Occipital lobe (tissue), 1 donor: ENCODE measurements at regions not wholly inside any gene's neighbourhood (a gene's known extent, or its start where the extent isn't known, plus 50 kb on each side); places are given as distances from the start of the nearest gene placed in this dataset.
"Not testable (repeated sequence)": the region's sequence is repeated elsewhere in the genome, so short reads cannot be mapped to it uniquely, and the experiment has no call there.

ENCODE experiments used
- DNase-seq: peaks from one replicate; lab custom pipeline; 2025; lab: John Stamatoyannopoulos, UW

DNA sequence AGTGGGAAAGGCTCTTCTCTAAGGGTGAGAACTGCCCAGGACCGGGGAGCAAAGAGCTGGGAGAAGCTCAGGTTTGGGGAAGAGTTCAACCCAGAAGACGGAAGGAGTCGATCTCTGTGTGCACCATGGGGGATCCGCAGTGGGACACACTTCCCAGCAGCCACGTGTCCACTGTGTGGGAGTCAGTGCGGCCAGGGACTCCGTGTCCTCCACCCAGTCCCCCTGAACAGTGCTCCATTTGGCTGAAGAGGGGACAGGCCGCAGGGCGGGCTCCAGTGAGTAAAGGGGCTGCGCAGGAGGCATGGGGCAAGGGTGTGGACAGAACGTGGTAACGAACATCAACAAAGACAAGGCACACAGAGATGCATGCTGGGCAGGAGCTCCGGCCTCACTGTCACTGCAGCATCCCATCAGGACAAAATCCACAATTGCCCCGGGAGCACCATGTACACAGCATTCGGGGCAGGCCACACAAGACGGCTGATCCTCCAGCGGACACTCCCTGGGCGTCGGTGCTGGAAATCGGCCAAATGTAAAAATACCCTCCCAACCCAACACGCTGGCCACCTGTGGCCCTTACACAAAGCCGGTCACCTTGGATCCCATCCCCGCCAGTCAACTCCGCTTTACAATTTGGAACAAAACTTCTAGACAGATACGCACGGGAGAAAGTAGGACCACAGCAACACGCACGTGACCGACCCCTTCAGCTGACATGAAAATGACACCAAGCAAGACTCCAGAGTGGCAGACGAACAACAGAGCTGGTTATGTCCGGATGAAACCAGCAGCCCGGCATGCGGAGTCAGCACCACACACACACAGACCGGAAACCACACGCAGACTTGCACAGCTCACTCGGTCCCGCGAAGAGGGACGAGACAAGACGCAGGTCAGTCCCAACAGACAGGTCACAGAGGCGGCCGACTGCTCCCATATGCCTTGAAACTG, 366.8 kb downstream of the SHANK2 start:
- no peak for DNase-seq

DNA sequence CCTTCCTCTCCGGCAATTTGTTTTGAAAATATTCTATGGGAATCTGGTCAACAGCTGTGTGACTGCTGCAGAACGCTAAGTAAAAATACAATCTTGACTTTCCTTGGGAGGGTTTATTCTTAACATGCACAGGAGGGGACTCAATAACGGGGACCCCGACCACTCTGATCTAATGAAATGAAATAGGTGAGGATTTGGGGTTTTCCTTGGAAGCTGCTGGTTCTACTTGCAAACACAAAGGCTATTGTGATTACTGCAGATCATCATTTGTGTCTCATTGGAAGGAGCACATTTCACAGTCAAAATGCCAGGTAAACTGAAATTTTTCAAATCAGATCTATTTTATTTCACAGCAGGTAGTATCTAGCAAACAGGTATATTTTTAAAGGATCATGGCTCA, 366.1 kb downstream of the SHANK2 start:
- DNase-seq = no peak

DNA sequence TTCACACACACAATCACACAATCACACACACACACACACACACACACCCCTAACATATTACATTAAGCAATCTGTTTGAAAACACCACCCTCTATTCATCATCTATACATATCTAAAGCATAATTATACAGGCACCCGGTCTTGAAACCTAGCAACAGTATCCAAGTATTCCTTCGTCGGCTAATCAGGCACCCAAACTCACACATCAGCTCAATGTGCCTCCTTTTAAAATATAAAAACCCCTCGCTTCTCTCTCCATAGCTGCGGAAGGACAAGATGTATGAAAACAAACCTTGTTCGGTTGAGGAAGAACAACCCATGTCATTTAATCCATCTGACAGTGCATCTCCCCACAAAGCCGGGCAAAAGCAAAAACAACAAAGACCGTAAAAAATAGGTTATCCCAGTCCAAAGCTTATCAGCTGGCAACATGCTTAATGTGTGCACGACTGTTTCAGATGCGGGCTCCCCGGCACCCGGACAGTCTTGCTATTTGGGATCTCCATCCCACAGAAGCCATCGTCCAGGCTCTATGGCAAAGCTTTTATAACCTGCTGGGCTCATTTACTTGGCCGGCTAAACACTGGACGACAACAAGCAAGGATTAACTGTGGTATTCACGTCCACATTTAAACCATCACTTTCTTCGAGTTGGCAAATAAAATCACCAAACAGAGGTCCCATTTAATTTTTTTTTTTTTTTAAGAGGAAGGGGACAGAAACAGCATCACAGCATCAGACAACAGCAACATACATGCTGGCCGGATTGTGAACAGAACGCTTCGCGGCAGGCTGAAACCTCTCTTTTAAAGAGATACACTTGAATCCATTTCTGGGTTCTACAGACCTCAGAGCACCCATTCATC, 365.5 kb downstream of the SHANK2 start:
- no peak for DNase-seq

DNA sequence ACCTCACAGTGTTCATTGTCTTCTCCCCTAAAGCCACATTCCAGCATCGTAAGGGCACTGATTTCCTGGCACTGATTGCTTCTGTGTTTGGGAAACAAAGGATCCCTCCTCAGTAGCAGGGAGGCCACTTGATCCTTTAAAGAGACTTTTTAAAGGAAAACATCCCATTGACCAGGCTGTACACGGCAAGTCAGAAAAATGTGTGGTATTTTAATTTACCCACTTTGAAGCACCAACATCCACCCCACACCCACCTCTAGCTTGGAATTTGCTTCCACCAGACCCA, 364.9 kb downstream of the SHANK2 start:
- no peak for DNase-seq

DNA sequence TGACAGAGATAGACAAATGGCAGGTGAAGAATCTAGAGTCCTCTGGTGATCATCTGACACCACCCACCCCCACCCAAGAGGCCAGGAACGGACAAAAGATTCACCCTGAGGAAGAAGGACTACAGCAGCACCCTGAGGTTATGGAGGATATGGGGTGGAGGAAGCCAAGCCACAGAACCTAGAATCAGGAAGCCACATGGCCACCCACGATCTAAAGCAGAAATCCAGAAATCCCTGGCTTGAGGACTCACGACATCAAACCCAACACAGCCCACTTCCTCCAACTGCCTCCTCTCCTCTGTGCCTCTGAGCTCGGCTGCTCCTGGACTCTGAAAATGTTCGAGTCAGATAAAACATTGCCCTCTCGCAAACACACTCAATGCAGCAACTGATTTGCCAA, 364.3 kb downstream of the SHANK2 start:
- DNase-seq = no peak

DNA sequence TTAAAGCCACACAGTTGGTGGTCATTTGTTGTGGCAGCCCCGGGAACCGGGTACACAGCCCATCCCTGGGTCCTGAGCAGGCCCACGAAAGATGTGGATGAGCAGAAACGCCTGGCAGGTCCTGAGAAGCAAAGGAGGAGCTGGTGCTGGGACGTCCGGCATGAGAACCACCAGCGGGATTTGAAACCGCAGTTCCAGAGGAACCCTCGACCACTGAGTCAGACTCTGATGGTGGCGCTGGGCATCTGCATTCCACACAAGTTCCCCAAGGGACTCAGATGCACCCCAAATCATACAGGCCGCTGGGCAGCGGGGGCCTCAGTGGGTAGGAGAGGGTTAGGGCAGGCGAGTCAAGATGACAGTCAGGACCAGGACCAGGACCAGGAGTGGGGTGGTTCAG, 363.0 kb downstream of the SHANK2 start:
- no peak for DNase-seq

DNA sequence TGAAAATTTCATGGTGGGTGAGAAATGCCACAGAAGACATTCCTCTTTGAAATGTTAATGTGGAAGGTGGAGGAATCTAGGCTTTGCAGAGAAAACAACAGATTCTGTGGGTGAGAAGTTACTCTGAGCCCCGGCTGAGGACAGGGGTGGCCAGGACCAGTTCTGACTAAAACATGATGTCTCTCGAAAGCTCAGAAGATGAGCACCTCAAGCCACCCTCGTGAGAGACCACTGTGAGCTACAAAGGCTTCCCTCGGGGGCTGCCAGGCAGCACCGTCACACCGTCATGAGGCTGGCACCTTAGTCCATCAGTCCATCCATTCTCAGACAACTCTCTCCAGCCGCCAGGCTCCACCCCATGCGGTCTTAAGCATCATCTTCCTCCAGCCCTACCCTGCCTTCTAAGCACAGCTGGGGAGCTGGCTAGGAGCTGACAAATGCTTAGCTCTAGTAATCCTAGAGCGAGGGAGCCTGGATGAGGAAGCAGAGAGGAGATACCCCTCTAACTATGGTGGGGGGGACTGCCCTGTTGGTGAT, 360.5 kb downstream of the SHANK2 start:
- no peak for DNase-seq

DNA sequence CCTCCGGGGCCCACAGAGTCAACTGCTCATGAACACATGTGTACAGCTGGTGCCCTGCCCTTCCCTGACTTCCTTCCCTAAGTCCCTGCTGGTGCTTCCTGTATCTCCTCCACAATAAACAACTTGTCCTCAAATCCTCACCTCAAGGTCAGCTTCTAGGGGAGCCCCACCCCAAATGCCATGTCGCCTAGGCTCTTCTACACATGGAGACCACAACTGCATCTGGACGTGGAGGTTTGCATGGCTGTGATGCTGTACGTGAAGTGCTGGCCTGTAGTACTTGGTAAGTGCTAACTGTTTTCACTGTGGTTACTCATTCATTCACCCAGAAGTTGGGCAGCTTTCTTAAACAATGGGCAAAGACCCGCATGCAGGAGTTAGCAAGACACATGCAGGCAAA, 359.5 kb downstream of the SHANK2 start:
- DNase-seq = no peak

DNA sequence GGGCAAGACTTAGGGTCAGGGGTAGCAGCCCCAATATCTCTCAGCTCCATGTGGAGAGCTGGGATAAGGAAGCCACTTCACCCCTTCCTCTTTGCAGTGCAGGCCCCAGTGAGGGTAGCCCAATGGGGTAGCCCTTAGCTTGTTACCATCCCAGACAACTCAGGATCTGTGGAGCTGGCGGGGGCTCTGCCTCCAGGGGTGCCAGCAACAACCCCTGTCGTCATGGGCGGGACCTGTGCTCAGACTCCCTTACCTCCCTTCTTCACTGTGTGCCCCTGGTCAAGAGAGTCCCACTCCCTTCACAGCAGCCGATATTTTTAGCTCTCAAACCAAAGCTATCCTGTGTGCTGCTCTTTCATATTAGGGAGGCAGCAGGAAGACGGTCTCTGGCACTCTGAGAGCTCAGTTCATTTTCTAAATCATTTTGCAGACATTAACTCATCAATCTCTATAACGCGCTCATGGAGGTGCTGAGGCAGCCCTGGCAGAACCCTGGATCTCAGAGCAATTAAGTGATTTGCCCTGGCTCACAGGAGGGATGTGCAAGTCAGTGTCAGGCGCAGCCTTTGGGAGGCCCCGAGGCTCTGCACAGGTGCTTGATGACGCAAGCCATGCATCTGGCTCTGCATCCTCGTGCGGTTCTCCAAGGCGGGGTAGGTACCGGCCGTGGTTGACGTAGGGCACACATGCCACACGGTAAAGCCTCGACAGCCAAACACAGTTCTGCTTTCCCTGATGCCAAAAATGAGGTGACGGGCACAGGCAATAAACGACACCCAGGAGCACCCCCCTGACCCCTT, 357.6 kb downstream of the SHANK2 start:
- no peak for DNase-seq

DNA sequence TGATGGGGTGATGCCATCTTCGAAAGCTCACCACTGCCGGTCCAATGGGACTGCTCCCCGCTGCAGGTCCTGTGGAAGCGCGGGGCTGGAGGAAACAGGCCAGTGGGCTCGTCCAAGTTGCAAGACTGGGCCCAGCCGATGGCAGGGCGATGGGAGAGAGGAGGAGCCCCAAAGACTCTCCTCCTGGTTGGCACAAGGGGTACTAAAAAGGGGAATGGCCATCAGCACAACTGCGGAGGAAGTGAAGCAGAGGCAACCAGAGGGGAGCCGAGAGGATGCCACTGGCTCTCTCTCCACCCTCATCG, 357.1 kb downstream of the SHANK2 start:
- no peak for DNase-seq

DNA sequence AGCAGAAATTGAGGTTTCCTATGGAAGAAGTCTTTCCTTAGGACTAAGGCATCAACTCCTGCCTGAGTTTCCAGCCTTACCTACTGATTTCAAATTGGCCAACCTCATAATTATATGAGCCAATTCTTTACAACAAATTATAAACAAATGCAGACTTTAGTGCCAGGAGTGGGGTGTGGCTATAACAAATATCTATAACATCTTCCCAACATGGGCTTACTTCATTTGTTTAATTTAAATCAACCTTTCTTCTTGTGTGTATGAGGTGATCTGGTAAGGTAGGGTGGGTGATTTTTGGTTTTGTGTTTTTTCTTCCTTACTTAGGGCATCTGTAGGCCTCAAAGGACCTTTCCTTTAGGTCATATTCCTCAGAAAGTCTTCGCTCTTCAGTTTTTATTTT, 354.9 kb downstream of the SHANK2 start:
- DNase-seq = no peak

DNA sequence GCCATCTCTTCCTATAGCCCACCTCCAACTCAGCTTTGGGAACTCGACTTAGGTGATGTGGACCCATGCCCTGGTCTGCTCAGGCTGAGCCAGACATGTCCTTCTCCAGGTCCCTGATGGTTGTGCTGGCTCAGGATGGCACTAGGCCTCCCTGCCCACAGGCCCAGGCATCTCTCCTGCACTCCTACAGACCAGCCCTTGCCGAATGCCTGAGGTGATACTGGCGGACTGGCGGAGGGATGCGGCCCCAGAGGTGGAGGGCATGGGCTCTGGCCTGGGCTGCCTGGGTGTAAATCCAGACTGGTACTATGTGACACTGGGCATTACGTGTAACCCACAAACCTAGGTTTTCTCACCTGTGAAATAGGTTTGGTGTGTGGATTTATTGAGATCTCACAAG, 352.8 kb downstream of the SHANK2 start:
- no peak for DNase-seq

DNA sequence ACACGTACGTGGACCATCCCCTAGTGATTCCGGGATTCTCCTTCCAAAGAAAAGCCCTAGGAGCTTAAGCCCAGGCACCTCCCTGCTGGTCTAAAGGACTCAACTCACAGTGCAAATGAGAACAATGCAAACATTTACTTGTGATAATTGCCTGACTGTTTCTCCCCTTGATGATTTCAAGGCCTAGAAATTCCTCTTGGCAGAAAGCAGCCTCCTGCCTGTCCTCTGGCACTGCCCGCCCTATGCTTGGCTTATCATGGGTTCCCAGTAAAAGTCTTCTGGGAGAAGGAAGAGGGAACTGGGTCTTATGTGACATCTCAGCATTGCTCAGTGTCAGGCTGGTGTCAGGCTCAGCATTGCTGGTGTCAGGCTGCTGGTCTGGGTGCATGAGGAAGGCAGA, 351.8 kb downstream of the SHANK2 start:
- DNase-seq = no peak

DNA sequence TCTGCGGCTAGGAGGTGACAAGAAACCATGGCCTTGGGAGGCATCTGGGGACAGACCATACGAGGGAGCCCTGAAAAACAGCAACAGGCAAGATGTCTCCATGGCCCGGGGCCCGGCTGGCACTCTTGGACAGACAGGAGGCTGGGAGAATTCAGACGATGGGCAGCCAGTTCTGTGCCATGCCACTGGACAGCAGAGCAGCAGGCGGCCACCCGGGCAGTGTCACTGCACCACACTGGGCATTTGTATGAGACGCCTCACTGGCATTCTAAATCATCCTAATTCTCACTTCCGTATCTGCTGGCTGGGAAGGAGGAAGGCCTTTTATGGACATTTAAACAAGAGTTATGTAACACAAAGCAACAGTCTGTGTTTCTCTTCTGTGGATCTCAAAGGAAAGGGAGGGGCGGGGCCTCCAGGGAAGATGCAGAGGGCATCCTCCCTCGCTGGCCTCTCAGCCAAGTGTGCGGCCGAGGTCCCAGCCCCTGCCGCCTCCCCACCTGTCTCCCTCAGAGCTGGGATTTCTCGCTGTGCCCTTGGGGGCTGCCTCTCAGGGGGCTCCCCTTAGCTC, 350.3 kb downstream of the SHANK2 start:
- no peak for DNase-seq

DNA sequence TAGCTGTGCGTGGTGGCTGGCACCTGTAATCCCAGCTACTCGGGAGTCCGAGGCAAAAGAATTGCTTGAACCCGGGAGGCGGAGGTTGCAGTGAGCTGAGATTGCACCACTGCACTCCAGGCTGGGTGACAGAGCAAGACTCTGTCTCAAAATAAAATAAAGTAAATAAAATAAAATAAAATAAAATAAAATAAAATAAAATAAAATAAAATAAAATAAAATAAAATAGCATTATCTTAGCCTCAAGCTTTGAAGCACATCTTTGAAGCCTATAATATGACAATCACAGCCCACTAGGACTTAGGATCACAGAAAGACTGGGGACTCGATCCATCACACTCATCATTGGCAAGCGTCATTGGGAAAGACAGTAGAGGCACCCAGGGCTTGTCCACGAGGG, 349.1 kb downstream of the SHANK2 start:
- not testable (repeated sequence) for DNase-seq

DNA sequence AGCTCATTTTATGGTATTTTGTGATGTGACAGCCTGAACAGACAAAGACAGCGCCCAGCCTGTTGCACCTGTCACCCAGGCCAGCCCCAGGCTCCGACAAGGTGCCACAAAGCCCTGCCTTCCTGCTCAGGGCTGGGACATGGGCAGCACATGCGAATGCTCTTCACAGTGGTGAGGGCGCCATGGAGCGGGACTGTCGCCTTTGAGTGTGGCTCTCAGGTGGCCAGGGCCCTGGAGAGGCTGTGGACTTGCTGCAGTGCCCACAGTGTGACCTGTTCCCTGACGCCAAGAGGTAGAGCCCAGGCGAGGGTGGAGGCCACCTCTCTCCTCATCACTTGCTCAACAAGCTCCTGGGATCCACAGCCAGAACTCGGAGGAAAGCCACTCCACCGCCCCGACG, 346.3 kb downstream of the SHANK2 start:
- DNase-seq = no peak

DNA sequence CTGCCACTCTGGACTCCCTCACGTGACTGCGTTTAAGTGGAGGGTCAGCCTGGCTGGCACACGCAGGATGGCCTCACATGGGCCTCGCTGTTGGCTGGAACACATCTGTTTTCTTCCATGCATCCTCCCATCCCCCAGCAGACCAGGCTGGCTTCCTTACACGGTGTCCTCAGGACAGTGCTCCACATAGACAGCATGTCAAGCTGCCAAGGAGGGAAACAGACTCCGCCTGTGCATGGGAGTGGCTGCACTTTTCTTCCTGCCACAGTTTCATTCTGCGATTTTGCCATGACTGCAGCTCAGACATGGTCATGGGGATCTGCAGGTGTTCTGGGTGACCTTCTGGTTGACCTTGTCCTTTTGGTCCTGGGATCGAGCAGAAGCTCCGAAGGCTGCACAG, 344.2 kb downstream of the SHANK2 start:
- DNase-seq = no peak

DNA sequence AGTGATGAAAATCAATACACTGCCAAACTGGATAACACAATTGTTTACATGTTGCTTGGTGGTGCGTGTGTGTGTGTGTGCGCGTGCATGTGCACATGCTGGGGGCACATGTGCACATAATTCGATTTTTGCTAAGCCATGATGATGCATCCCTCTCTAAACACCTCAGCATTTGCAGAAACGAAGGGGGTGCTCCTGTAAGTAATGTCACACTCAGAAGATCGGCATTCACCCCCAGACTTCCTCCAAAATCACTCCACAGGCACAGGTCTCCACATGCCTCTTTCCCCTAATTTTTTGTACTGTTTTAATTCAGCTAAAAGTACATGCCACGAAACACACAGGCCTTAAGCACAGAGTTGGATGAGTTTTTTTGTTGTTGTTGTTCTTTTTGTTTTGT, 341.5 kb downstream of the SHANK2 start:
- no peak for DNase-seq

DNA sequence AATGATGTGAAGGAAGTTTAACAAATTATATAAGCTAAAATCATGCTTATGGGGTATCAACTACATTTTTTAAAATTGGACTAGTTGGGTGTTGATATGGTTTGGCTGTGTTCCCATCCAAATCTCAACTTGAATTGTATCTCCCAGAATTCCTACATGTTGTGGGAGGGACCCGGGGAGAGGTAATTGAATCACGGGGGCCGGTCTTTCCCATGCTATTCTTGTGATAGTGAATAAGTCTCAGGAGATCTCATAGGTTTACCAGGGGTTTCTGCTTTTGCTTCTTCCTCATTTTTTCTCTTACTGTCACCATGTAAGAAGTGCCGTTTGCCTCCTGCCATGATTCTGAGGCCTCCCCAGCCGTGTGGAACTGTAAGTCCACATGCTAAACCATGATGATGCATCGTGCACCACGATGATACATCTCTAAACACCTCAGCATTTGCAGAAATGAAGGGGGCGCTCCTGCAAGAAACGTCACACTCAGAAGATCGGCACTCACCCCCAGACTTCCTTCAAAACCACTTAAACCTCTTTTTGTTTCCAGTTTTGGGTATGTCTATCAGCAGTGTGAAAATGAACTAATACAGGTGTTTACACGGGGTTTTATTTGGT, 340.0 kb downstream of the SHANK2 start:
- no peak for DNase-seq

DNA sequence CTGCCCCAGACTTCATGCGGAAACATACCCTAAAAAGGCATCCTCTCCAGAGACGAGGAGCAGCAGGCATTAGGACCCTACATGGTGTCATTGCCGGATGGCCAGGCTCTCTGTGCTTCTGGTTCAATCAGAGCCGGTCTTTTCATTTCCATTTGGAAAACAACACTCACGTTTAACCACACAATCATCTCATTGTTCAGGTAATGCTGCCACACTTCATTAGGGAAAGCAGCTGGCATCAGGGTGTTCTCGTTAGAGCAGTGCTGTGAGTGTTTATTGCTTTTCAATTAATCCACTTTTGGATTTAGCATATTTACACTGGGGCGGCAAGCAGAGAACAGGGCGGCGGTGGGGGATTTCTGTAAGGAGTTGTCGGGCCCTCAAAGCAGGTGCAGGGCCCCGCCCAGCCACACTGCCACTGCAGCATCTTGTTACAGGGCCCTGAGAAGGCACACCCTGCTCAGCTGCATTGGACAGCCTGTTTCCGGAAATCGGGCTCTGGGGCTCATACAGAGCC, 338.6 kb downstream of the SHANK2 start:
- no peak for DNase-seq

DNA sequence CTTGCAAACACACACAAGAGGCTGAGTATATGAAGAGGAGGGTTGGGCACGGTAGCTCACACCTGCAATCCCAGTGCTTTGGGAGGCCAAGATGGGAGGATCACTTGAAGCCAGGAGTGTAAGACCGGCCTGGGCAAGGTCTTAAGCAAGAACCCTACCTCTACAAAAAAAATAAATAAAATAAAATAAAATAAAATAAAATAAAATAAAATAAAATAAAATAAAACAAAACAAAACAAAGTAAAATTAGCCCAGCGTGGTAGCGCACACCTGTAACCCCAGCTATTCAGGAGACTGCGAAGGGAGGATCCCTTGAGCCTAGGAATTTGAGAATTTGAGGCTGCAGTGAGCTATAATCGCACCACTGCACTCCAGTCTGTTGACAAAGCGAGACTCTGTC, 337.9 kb downstream of the SHANK2 start:
- no peak for DNase-seq
